NCI-H2196 treated with DMSO at 0.1 percent for 48 hours (cell line): ENCODE measurements at regions not wholly inside any gene's neighbourhood (a gene's known extent, or its start where the extent isn't known, plus 50 kb on each side); places are given as distances from the start of the nearest gene placed in this dataset.
"Not testable (repeated sequence)": the region's sequence is repeated elsewhere in the genome, so short reads cannot be mapped to it uniquely, and the experiment has no call there.

ENCODE experiments used
- DNase-seq: peaks from one replicate; lab custom pipeline; 2025; ENCODE audit not compliant: unreplicated experiment; lab: John Stamatoyannopoulos, UW

DNA sequence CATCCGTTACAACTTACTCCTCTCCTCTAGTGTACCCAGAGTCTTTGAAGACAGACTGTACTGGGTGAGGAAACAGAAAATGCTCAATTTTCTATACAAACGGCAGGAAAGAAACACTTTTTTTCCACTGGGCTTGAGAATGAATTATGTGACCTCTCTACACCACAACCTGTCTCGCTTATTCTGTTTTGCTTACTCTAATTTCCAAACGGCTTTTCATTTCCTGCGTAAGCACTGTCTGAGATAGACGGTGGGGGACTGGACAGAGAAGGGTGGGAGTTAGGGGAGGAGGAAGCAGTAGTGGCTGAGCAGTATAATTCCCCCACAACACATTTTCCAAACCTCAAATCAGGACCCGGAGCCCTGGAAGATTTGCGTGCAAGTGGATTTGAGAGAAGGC lies 191.4 kb upstream of the SDK2 start:
- DNase-seq: no peak

DNA sequence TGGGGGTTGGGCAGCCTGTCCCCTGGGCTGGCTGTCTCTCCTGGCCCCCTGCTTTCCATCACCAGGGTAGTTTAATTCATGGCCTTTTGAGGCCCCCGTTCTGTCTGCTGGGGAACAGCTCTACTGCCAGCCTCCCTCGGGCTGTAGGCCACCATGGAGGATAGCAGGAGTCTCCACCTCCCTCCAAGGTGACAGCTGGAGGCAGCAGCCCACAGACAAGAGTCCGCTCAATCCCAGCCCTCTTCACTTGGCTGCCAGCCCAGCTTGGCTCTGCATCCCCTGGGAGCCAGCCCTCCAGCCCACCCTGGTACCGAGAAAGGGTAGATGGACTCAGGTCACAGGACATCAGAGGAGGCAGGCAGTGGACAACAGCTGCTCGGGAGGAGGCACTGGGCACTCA lies 194.6 kb upstream of the SDK2 start:
- no peak for DNase-seq

DNA sequence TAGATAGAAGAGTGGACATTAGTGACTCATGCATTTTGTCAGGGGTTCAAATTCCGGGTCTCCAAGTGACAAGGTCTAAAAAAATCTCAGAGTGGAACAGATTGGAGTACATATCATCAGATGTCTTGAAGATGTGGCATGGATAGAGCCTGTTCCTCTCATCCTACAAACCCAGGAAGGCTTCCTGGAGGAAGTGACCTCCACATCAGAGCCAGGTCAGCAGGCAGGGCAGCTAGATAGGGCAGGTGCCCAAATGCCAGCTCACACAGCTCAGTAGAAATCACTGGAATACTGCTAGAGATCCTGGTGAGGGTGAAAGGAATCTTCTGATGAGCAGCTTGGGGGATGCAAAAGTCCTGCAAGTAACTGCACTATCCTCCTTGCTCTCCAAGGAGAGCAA lies 196.6 kb upstream of the SDK2 start:
- DNase-seq: no peak

DNA sequence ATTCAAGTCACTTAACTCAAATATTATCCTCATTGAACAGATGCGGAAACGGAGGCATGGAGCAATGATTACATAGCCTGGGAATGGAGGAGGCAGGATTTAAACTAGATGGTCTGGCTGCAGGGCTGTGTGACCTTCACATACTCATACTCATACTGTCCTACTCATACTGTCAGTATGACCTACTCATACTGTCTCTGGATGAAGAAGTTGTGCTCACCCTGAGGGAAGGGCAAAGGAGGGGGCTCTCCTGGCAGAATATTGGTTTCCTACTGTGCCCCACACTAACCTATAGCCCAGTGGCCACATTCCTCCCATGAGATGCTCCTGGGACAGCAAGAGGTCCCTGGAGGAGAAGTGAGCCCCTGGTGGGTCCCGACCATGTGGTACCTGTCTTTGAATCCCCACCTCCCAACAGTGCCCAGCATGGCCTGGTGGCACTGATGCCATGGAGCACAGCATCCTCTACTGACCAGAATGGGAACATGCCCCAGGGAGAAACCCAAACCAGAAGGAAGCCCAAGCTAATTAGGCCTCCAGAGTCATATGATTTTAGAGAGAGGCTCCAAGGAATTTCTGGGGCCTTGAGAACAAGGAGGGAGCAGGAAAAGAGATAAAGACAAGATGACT lies 197.3 kb upstream of the SDK2 start:
- peak; percentile 17 for DNase-seq

DNA sequence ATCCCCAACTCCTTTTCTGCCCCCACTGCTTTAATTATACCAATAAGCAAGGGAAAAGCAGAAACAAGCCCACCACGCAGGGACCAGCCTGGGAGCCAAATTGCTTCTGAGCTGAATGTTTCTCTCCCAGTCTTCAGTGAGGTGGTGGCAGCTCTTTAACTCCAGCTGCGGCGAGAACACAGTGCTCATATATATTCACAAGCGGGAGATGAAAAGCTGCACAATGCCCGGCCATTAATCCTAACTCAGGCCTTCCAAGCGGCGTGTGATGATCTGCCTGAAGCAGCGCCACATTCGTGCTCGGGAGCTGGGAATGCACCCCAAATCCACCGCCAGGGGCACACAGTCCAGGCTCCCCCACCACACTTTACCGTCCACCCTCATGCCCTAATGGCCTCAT lies 203.7 kb upstream of the SDK2 start:
- DNase-seq: no peak

DNA sequence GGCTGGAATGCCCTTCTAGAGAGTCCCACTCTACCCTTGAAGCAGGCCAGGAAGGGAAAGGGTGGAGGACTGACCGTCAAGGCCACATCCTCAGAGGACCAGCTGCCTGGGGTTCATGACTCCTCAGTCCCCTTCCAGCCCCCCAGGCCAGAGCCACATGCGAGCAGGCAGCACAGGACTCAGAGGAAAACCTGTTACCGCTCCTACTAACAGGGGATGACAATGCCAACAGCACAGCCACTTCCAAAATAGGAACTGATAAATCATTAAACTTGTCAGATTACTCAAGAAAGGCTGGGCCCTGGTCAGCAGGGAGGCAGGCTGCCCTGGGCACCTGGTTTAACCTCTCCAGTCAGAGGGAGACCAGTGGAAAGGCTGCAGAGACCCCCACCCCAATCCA lies 206.2 kb upstream of the SDK2 start:
- no peak for DNase-seq

DNA sequence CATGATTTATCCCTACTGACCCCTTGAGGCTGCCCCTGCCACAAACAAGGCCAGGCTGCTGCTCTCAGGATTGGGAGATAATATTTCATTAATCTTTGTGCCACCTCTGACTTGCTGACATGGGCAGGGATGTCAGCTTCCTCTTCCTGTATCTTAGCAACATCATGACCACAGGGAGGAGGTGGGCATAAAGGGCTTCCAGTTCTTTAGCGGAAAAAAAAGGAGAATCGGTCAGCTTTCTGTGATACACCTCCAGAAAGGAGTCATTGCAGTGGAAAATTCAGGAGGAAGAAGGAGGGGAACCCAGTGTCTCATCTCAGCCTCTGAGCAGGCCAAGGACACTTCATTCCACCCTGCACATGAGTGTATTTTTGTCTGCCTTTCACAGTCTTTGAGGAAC lies 206.8 kb upstream of the SDK2 start:
- no peak for DNase-seq

DNA sequence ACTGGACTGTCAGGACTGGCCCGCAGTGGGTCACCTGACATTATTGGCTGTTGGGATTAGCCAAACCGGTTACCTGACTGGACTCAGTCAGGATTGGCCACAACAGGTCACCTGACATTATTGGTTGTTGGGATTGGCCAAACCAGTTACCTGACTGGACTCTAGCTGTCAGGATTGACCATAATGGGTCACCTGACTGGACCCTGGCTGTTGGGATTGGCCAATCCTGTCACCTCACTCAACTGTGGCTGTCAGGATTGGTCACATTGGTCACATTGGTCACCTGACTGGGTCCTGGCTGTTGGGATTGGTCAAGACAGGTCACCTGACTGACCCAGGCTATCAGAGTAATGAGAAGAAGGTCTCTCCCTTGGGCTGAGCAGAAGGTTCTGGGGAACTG lies 207.7 kb upstream of the SDK2 start:
- DNase-seq: no peak

DNA sequence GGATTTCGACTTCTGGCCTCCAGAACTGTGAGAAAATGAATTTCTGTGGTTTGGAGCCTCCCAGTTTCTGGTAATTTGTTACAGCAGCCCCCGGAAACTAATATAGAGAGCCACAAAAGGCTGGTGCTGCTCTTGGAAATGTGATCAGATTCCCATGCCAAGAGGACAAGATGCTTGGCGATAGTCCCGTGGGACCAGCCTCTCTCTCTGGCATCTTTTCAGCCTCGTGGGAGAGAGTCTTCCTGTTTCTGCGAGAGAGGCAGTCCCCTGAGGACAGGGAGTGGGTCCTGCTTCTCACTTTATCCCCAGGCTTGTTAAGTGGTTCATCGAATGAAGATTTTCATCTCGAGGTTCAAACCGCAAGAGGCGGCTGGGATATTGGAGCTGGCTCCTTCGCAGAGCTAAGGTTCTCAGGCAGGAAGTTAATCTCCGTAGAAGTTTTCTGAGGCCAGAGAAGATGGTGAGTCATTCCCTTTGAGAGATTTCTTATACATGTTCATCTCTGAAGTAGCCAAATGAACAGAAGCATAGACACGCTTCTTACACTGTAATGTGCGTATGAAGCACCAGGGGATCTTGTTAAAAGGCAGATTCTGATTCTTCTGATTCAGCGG lies 211.6 kb upstream of the SDK2 start:
- no peak for DNase-seq

DNA sequence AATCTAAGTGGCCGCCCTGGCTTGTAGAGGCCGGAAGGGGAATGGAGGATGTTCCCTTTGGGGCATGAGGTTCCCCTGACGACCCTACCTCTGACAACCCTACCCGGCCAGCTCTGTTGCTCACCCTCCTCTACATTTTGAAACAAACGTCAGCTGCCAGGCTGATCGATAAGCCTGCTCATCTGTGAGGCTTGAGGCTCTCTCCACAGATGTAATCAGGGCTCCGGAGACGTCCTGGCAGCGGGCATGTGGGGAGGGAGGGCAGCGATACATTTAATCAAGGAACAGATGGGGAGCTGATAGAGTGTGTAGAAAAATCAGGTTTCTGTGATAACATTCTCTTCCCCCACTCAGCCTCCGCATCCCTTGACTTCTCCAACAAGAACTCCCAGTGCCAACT lies 212.3 kb upstream of the SDK2 start:
- no peak for DNase-seq

DNA sequence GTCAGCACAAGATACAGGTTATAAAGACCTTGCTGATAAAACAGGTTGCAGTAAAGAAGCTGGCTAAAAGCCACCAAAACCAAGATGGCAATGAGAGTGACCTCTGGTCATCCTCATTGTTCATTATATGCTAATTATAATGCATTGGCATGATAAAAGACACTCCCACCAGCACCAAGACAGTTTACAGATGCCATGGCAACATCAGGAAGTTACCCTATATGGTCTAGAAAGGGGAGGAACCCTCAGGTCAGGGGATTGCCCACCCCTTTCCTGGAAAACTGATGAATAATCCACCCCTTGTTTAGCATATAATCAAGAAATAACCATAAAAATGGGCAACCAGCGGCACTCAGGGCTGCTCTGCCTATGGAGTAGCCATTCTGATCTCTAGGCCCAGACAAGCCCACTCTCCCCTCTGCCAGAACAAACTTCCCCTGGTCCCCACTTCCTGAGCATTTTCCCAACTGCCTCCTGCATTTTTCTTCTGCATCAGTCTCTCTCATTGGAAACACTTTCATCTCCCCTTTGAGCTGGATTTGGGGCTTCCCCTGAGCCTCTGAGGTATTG lies 215.3 kb upstream of the SDK2 start:
- not testable (repeated sequence) for DNase-seq

DNA sequence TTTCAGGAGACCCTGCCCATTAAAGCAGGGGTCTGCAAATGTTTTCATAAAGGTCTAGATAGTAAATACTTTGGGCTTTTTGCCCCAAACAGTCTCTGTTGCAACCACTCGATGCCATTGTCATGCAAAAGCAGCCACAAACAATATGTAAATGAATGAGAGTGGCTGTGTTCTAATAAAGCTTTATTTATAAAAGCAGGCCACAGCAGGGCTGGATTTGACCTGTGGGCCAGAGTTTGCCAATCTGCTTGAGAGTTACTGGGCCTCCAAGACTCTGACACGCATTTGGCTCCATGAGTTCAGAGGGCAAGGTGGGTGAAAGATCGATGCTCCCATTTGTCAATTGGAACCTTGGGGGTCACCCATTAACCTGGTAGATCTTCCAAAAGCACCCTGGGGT lies 217.3 kb upstream of the SDK2 start:
- no peak for DNase-seq

DNA sequence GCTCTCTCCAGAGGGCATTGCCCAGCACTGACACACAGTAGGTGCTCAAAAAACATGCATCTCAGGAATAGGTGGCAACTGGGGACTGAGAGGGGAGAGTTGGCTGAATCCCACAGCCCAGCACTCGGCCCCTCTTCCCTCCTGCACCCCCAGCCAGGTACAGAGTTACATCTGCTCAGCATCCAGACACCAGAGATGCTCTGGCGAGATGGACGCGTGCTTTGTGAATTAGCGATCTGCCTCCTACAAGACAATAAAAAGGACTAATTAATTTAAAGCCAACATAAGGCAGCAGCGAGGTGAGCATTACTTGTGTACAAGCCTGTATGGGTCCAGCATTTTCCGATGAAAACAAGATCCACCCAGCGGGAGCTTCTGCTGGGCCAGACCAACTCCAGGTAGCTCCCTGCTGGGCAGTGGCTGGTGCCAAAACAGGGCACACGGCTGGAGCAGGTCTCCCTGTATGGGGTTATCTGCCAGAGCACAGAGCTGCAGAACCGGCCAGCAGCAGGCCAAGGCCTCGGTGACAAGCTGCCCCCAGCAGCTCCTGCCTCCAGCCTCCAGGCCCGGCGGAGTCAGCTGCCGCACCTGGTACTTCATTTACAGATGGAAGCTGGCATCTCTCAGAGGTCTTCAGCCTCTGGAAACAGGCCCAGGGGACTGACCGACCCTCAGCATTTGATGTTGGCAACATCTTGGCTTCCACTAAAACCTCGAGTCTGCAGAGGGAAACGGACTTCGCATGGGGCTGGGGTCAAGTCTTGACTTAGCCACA lies 219.7 kb upstream of the SDK2 start:
- DNase-seq: no peak

DNA sequence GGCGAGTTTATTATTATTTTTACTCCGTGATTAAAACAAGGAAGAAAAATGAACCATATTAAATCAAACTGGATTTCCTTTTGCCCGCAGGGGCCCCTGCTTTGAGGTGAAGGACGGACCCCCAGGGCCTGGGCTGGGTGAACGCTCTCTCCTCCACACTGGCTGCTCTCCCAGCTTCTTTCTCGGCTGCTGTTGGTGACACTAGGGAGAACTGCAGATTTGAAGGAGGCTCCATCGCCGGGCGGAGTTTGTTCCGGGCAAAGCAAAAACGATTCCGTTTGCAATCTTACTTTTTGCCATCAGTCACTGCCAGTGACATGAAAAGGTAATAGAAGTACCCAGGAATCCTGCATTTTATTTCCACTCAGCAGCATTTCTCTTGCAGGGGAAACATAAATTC lies 221.6 kb upstream of the SDK2 start:
- DNase-seq: no peak

DNA sequence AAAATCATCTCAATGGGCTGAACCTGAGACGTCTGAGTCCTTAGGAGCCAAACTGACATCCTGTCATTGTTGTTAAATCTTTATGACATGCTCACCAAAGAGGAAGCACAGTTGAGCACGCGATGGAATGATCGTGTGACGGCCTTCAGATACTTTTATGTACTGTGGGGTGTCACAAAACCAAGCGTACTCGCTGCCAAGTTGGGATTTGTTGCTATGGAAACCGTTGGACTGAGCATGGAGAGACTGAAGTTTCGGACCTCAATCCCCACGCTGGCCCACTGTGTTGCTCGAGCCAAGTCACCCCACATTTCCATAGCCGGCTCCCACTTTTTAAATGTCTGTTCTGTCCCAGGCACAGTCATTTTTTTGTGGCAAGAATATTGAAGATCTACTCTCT lies 222.8 kb upstream of the SDK2 start:
- no peak for DNase-seq

DNA sequence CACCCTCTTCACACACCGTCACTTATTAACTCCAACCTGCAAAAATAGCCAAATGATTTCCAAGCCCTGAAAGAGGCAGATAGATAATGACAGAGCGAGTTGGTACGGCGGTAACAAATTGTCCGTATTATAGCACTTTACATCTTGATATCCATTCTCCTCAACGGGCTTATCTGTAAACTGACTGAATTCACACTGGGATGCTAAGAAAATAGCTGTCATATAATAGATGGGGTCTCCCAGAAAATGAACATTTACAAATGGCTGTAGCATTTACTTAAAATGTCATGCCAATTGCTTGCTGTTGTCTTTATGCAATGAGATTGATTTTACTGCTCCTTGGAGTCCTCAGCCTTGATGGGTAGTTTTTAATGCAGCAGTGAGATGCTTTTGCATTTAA lies 225.8 kb upstream of the SDK2 start:
- no peak for DNase-seq

DNA sequence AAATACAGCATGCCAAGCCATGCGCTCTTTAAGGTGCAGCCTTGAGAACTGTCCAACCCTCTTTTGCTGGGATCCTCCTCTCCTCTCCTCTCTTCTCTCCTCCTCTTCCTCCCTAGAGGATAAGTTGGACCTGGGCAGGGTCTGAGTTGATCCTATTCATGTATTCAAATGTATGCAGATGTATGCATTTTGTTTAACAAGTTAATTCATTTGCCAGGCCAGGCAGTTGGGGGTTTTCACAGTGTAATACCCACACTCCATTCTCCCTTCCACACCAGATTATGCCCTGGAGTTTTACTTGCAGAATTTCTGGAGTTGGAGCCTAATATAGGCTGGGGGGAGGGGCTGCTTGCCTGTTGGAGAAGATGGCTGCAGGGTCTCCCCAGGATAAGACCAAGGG lies 226.2 kb upstream of the SDK2 start:
- no peak for DNase-seq

DNA sequence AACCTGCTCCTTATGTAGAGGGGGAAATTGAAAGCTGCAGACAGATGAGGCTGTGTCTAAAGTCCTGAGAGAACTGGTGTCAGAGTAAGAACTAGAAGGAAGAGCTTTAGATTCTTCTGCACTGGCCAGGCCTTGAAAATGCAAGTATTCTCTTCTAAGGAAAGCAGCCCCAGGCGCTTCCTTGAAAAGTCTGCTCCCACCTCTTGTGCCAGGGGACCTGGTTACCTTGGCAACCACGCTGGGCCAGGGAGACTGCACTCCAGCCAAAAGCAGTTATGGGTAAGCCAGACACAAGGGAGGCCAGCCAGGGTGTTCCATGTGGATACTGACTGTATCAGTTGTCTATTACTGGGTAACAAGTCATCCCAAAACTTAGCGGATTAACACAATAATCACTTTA lies 228.6 kb upstream of the SDK2 start:
- no peak for DNase-seq

DNA sequence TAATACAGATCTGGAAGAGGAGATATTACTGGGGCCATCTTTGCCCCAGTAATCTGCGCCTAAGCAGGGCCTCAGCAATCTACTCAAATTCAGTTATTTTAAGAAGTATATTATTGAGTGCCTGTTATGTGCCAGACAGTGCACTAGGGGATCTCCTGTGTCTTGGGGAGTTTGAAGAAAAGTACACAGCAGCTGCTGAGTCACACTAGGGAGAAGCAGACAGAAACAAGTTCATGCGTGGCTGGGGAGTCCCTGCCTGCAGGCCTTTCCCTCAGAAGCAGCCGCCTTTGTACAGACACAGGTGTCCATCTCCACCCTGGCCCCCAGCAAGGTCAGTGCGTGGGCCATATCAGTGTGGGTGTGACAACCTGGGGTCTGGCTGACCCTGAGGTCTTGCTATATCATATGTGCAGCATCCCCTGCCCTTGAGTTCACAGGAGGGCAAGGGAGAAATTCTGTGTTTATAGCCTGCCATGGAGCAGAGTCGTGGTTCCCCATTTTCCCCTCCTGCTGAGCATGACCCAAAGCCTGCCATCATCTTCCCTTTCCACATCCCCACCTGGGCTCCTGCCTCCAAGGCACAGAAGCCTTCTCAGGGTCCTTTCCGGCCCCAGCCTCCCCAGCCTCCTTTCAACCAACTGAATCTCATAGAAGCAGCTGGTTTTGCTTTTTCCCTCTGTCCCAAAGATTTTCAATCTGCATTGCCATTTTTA lies 229.9 kb upstream of the SDK2 start:
- no peak for DNase-seq

DNA sequence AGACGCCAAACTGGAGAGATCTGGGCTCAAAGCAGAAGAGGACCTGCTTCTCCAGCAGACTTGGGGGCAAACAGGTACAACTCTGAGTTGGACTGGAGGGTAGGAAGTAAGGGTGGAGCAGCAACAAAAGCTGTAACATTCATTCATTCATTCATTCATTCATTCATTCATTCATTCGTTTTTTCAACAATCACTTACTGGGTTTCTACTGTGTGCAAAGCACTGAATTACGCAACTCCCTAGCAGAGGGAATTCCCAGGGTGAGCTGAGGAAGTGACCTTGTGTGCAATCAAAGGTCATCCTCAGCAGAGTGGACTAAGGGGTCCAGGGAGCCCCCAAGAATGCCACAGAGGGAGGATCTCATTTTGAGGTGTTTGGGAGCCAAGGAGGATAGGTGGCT lies 231.1 kb upstream of the SDK2 start:
- DNase-seq: no peak

DNA sequence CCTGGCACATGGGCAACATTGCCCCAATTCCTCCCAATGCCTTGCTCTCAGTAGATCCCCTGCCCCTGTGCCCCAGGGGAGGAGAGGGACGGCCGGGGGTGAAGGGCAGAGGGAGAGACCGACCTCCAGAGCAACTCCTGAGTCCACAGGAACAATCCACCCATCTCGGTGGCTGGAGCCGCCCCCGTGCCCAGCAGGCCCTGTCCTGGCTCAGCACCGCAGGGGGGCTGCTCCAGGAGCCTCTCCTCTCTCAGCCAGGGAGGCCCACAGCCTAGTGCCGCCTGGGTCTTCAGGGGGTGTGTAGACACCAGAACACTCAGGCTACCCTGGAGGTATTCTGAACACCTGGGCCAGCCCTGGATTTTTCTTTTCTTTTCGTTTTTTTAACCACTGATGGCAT lies 233.7 kb upstream of the SDK2 start:
- no peak for DNase-seq

DNA sequence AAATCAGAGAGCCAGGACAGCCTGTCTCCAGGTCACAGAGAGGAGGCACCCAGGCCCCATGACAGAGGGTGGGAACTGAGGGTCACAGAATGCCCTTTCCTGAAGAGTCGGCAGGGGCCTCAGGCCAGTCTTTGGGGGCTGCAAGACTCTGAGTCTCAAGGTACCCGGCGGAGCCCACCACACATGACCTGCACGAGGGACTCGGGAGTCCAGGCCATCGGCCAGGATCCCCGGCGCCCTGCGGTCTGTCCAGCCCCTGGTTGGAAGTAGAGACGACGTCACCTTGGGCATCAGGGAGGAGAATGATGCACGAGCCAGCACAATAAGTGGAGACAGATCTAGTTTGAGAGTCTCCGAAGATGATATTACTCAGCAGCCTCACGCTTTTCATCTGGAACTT lies 234.7 kb upstream of the SDK2 start:
- DNase-seq: no peak
